ENCODE measurements at regions not wholly inside any gene's neighbourhood (a gene's known extent, or its start where the extent isn't known, plus 50 kb on each side); places are given as distances from the start of the nearest gene placed in this dataset.

DNA sequence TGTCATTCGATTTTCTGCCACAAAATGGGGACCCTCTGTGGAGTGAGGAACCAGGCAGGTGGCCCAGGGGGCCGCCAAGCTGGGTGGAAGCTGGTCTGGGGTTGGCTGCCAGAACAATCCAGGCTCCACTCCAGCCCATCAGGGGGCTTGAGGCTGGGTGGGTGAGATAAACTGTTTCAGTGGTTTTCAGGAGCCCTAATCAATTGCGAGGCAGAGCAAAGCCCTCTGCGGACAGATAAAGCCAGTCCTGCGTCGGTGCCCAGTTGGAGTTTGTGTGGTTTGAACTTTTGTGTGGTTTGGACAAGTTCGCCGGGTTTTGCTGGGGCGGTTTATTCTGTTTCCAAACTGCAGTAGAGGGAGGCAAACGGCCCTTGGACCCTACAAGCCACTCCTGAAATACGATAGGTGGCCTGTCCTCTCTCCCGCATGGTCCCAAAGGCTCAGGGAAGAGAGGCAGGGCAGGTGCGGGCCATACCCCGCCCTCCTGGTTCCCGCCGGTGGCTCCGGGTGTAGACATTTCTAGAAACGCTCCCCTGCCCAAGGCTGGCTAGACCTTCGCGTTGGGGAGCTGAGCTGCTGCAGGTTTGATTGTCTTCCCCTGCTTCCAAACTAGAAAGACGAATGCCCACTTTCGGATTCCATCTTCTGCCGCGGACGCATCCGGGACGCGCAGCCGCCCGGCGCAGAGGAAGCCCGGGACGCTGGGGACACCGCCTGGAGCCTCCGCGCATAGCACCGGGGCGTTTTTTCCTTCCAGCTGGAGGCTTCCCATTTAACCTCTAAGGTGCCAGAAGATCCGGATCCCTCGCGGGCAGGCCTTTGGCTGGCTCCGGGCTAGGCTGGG, 169.0 kb upstream of the BCOR start:
- Histone ChIP-seq H3K27ac (ENCODE audit: extremely low read length, insufficient read depth, low read length) (no peak overlapping the region), H3K4me2 (ENCODE audit: low read depth, low read length) (peak overlapping the region; percentile 76), H3K79me2 (ENCODE audit: insufficient read depth, low read length) (no peaks in the 10 kb centered on the region), H3K9me3 (ENCODE audit: low read length) (no peaks in the 10 kb centered on the region), H3K27me3 (ENCODE audit: control insufficient read depth in 1 of 2, insufficient read depth in 2 of 2, low read length in 2 of 2) (no peaks in the 10 kb centered on the region; a peak in 1 of 5 replicates), H3K4me1 (ENCODE audit: insufficient read depth, low read length) (peaks cover 29% of the 10 kb centered on the region), H4K20me1 (ENCODE audit: insufficient read depth, low read length) (no peaks in the 10 kb centered on the region), H3K36me3 (replicated peaks in 1 of 2; ENCODE audit: control insufficient read depth in 1 of 2, insufficient read depth in 2 of 2, low read length in 2 of 2) (no peaks in the 10 kb centered on the region), H3K9ac (ENCODE audit: insufficient read depth, low read depth, low read length) (no peak overlapping the region), H3K4me3 (replicated peaks in 1 of 3; ENCODE audit: insufficient read depth in 1 of 3, low read depth in 2 of 3, low read length in 3 of 3) (peak overlapping the region; percentile 45 to 69 (median 60); a peak in 5 of 6 replicates), H2AFZ (ENCODE audit: low read length) (peak overlapping the region; percentile 42)
- no TSS peak for BruUV-seq (replicated peaks)
- in situ Hi-C loops (cut with HindIII; ENCODE audit: extremely low pct_ligation_motif_present, low pct_unique_long_range_greater_than_20kb) = loop anchor here (10.0 to 25.0 kb wide), 2 partner anchors 182 to 329 kb away; no protein-coding TSS in a partner anchor
- POLR2A ChIA-PET = interaction anchor here (0.9 to 1.6 kb wide), 3 partner anchors 90 to 535 kb away, joined by 3 to 7 read pairs (median 3); no protein-coding TSS in a partner anchor
- ATAC-seq (peak; percentile 92), FAIRE-seq (no peak), DNase-seq (ENCODE audit: low spot score) (peak; percentile 23)
- CTCF ChIA-PET (ENCODE audit: low intra/inter-chr PET ratio, low total read pairs) = no interaction called here
- 0% methylated on average over 3 of the region's 42 CpGs for WGBS (ENCODE audit: low lambda C conversion rate)
- intact Hi-C loops (cut with micrococcal nuclease; ENCODE audit: unreplicated experiment) = loop anchor here (2.0 to 5.0 kb wide), 4 partner anchors 94 to 450 kb away; no protein-coding TSS in a partner anchor
- TF ChIP-seq IRF2 (CRISPR knock-in tag; IDR thresholded peaks at IDR 0.05) (0 out of 2 replicates have a peak, but pooled peaks have one; percentile 34), ETV5 (CRISPR knock-in tag; IDR thresholded peaks at IDR 0.05; ENCODE audit: borderline replicate concordance) (peak; percentile 33; the same call in 1 of the 2 replicates), ZSCAN20 (CRISPR knock-in tag; IDR thresholded peaks at IDR 0.05; ENCODE audit: borderline replicate concordance) (peak; percentile 25; the same call in 1 of the 2 replicates), MYNN (CRISPR knock-in tag; IDR thresholded peaks at IDR 0.05; ENCODE audit: low read depth) (no peak), SIX1 (CRISPR knock-in tag; IDR thresholded peaks at IDR 0.05; ENCODE audit: borderline replicate concordance) (peak; percentile 40; the same call in 1 of the 2 replicates), ZNF788 (CRISPR knock-in tag; IDR thresholded peaks at IDR 0.05; ENCODE audit: borderline replicate concordance) (no peak), MAZ (IDR thresholded peaks at IDR 0.05; ENCODE audit: borderline replicate concordance, low read depth, low read length) (no peak), MAZ (CRISPR knock-in tag; IDR thresholded peaks at IDR 0.05; ENCODE audit: low read depth) (0 out of 2 replicates have a peak, but pooled peaks have one; percentile 19), ZNF800 (CRISPR knock-in tag; IDR thresholded peaks at IDR 0.05) (no peak), REPIN1 (CRISPR knock-in tag; IDR thresholded peaks at IDR 0.05; ENCODE audit: borderline replicate concordance, low read depth) (no peak)
- TF ChIP-seq, protein P1, sequence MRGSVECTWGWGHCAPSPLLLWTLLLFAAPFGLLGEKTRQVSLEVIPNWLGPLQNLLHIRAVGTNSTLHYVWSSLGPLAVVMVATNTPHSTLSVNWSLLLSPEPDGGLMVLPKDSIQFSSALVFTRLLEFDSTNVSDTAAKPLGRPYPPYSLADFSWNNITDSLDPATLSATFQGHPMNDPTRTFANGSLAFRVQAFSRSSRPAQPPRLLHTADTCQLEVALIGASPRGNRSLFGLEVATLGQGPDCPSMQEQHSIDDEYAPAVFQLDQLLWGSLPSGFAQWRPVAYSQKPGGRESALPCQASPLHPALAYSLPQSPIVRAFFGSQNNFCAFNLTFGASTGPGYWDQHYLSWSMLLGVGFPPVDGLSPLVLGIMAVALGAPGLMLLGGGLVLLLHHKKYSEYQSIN (CRISPR knock-in tag; IDR thresholded peaks at IDR 0.05; ENCODE audit: borderline replicate concordance) = no peak
- TF ChIP-seq, protein P2, sequence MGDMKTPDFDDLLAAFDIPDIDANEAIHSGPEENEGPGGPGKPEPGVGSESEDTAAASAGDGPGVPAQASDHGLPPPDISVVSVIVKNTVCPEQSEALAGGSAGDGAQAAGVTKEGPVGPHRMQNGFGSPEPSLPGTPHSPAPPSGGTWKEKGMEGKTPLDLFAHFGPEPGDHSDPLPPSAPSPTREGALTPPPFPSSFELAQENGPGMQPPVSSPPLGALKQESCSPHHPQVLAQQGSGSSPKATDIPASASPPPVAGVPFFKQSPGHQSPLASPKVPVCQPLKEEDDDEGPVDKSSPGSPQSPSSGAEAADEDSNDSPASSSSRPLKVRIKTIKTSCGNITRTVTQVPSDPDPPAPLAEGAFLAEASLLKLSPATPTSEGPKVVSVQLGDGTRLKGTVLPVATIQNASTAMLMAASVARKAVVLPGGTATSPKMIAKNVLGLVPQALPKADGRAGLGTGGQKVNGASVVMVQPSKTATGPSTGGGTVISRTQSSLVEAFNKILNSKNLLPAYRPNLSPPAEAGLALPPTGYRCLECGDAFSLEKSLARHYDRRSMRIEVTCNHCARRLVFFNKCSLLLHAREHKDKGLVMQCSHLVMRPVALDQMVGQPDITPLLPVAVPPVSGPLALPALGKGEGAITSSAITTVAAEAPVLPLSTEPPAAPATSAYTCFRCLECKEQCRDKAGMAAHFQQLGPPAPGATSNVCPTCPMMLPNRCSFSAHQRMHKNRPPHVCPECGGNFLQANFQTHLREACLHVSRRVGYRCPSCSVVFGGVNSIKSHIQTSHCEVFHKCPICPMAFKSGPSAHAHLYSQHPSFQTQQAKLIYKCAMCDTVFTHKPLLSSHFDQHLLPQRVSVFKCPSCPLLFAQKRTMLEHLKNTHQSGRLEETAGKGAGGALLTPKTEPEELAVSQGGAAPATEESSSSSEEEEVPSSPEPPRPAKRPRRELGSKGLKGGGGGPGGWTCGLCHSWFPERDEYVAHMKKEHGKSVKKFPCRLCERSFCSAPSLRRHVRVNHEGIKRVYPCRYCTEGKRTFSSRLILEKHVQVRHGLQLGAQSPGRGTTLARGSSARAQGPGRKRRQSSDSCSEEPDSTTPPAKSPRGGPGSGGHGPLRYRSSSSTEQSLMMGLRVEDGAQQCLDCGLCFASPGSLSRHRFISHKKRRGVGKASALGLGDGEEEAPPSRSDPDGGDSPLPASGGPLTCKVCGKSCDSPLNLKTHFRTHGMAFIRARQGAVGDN (CRISPR knock-in tag; IDR thresholded peaks at IDR 0.05) = peak; percentile 73
- TF ChIP-seq, protein P3, sequence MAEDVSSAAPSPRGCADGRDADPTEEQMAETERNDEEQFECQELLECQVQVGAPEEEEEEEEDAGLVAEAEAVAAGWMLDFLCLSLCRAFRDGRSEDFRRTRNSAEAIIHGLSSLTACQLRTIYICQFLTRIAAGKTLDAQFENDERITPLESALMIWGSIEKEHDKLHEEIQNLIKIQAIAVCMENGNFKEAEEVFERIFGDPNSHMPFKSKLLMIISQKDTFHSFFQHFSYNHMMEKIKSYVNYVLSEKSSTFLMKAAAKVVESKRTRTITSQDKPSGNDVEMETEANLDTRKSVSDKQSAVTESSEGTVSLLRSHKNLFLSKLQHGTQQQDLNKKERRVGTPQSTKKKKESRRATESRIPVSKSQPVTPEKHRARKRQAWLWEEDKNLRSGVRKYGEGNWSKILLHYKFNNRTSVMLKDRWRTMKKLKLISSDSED (CRISPR knock-in tag; IDR thresholded peaks at IDR 0.05) = no peak

Data from HepG2 (cell line).